SK-N-MC (cell line): ENCODE measurements at regions not wholly inside any gene's neighbourhood (a gene's known extent, or its start where the extent isn't known, plus 50 kb on each side); places are given as distances from the start of the nearest gene placed in this dataset.

ENCODE experiments used
- DNase-seq: peaks from one replicate; pipeline ENCODE4 v3.0.0-alpha.2; 2011; ENCODE audit warnings: low read depth, low spot score
- H3K27ac ChIP-seq: fragments of 200-600 bp; sonication (generic); 2 replicates; pipeline ENCODE4 v1.5.1; 2016; ENCODE audit warnings: mixed run types
- H3K36me3 ChIP-seq: fragments of 200-600 bp; sonication (generic); 2 replicates; pipeline ENCODE4 v1.6.1; 2017; ENCODE audit warnings: antibody characterized with exemption, low read length, mixed read lengths; ENCODE audit not compliant: insufficient read depth
- H3K4me3 ChIP-seq: fragments of 200-600 bp; sonication (generic); 2 replicates; pipeline ENCODE4 v1.5.1; 2016
- H3K9ac ChIP-seq: fragments of 200-600 bp; sonication (generic); 2 replicates; pipeline ENCODE4 v1.8.0; 2017; ENCODE audit warnings: mixed run types, mixed read lengths; ENCODE audit not compliant: insufficient read length
- H3K9me3 ChIP-seq: fragments of 200-600 bp; sonication (generic); 2 replicates; pipeline ENCODE4 v1.6.1; 2017; ENCODE audit warnings: low read depth, mild to moderate bottlenecking, antibody characterized with exemption, low read length, moderate library complexity, mixed read lengths
- EZH2 ChIP-seq: fragments of 200-600 bp; sonication (generic); IDR thresholded peaks from one replicate; pipeline ENCODE4 v1.6.1; 2017; ENCODE audit warnings: antibody characterized with exemption
- FOXP2 ChIP-seq: optimal IDR thresholded peaks from 2 replicates; pipeline ENCODE3; 2011; ENCODE audit warnings: mild to moderate bottlenecking, moderate library complexity; ENCODE audit not compliant: insufficient read depth; ENCODE audit errors: extremely low read length, control extremely low read depth
- POLR2AphosphoS5 ChIP-seq: IDR thresholded peaks from 2 replicates; pipeline ENCODE4 v1.6.1; 2012; ENCODE audit warnings: mild to moderate bottlenecking, low read depth, low read length, borderline replicate concordance

DNA sequence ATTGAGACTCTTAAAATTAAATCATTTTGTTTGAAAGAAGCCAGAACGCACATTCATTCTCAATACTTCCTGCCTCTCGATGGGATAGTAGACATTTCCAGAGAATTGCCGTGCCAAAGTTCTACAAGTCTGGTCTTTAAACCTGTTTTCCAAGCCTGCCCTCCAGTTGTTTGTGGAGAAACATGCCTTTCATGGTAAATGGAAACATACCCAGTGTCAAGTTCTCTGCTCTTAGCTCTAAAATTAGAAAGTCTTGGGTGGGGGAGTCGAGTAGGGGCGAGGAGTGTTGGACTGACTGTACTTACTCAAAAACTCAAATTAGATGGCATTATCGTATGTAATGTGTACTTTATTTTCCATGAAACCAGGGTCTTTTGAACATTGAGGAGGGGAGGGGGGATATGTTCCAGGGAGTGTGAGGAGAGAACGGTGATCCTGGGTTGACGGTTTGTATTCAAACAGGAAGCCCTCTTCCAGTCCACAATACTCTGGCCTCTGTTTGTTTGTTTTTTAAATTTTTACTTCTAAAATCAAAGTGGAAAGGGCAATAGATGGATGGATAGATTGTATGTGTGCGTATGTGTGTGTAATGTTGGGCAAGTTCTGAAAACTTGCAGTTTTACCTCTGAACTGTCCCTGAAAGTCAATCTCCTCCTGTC, 106.8 kb upstream of the ARMC2 start:
- H3K27ac ChIP-seq, result no peak overlapping the region

DNA sequence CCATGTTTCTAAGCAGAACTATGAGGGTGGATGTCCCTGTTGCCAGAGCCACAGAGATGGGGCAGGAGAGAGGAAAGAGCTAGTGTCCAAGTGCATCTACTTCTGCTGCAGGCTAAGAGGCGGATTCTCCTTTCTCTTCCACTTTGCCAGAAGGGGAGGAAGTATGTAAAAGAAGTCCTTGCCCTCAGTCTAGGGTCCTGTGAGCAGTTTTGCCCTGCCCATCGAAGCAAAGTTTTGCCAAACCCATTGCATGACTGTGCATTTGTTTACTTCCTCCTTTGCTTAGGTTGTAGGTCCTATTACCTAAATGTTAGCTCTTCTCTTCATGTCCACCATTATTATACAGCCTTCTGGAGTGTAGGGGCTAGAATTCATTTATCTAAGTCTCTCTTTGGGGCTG, 106.2 kb upstream of the ARMC2 start:
- Histone ChIP-seq H3K4me3 (no peak overlapping the region), H3K9me3 (no peaks in the 10 kb centered on the region), H3K36me3 (no peaks in the 10 kb centered on the region), H3K27ac (no peak overlapping the region), H3K9ac (no peak overlapping the region)
- TF ChIP-seq FOXP2, result no peak
- no peak for TF ChIP-seq EZH2
- no peak for TF ChIP-seq POLR2AphosphoS5
- no peak for DNase-seq

More for the DNA sequence above, 106.8 kb upstream of the ARMC2 start:
- Histone ChIP-seq H3K9me3 (no peaks in the 10 kb centered on the region), H3K4me3 (no peak overlapping the region), H3K9ac (no peak overlapping the region), H3K36me3 (no peaks in the 10 kb centered on the region)
- DNase-seq, result no peak
- no peak for TF ChIP-seq POLR2AphosphoS5
- no peak for TF ChIP-seq EZH2
- TF ChIP-seq FOXP2, result no peak

DNA sequence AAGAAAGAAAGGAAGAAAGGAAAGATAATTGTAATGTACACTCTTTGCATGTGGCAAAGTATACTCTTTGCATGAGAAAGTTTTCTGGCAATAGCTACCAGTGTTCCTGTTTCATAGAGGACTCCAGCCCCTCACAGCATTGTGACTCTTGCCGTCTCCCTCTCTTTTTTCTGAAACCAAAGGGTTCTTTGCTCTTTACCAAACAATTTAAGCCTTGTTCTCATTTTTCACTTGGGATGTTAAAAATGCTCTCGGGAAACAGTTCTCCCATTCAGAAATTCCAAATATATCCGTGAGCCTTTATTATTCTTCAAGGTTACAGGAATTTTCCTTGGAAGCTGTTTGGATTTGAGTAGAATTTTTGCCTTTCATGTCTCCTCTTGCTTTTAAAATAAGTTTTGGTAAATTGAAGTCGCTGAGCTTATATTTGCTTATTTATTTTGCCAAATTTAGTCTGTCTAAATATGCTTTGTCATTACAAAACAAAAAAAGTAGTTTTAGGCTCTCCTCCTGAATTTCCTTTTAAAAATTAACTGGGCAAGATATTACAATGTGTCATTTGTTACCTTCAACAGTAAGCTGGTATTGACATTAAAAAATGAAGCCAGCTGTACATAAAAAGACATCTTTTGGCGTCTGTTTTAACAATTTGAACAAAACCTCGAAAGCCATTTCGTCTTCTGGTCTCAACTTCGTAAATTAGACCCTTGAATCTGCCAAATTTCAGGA, 103.8 kb upstream of the ARMC2 start:
- no peak for DNase-seq
- Histone ChIP-seq H3K4me3 (no peak overlapping the region), H3K9me3 (no peaks in the 10 kb centered on the region), H3K9ac (no peak overlapping the region), H3K27ac (no peak overlapping the region), H3K36me3 (no peaks in the 10 kb centered on the region)
- no peak for TF ChIP-seq POLR2AphosphoS5
- TF ChIP-seq EZH2, result no peak
- TF ChIP-seq FOXP2, result no peak

DNA sequence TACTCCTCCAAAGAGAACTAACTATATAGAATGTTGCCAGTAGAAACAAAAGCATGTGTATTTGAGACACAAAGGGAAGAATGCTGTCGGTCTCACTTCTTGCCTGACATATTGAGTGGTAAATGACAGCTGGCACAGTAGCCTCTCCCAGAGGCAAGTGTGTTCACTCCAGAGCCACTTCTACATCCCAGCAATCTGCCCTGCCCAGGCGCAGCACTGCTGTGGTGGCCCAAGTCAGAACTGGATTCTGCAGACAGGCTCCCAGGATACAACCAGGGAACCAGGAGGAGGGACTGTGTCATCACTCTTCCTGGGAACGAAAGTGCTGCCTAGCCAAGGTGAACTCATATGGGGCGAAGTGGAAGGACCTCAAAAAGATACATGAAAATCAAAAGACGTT, 103.2 kb upstream of the ARMC2 start:
- no peak overlapping the region for H3K27ac ChIP-seq
- H3K9ac ChIP-seq, result no peak overlapping the region
- no peak for DNase-seq
- no peaks in the 10 kb centered on the region for H3K36me3 ChIP-seq
- TF ChIP-seq POLR2AphosphoS5, result no peak
- TF ChIP-seq FOXP2, result no peak
- TF ChIP-seq EZH2, result no peak
- no peak overlapping the region for H3K4me3 ChIP-seq
- no peaks in the 10 kb centered on the region for H3K9me3 ChIP-seq

DNA sequence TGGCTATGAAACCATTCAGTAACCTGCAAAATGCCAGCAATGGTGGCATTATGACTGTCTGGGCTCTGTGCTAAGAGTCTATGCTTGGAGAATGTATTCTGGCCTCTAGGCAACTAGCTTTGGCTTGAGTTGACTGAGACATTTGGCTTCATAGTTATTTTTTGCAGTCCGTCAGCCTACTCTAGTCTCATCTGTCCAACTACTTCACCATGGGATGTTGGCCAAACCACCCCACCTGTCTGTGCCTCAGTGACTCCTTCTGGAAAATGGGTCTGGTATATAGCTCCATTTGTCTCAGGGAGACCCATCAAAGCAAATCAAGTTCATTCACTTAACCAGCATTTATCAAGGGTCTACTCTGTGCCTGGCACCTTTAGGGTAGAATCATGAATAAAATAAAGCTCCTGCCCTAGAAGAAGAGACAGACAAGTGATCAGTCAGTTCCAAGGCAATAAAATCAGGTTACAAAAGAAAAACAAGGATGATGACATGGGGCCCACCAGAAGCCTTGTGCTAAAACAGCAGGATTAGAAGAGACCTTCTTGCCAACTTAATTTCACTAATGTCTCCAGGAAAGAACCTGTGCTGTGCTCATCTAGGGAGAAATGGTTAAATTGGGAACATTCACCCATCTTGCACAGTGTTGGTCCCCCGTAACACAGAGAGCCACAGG, 102.4 kb upstream of the ARMC2 start:
- DNase-seq, result no peak
- TF ChIP-seq EZH2, result no peak
- TF ChIP-seq POLR2AphosphoS5, result no peak
- TF ChIP-seq FOXP2, result no peak
- no peaks in the 10 kb centered on the region for H3K36me3 ChIP-seq
- H3K27ac ChIP-seq, result no peak overlapping the region
- H3K9me3 ChIP-seq, result no peaks in the 10 kb centered on the region
- H3K9ac ChIP-seq, result no peak overlapping the region
- no peak overlapping the region for H3K4me3 ChIP-seq

DNA sequence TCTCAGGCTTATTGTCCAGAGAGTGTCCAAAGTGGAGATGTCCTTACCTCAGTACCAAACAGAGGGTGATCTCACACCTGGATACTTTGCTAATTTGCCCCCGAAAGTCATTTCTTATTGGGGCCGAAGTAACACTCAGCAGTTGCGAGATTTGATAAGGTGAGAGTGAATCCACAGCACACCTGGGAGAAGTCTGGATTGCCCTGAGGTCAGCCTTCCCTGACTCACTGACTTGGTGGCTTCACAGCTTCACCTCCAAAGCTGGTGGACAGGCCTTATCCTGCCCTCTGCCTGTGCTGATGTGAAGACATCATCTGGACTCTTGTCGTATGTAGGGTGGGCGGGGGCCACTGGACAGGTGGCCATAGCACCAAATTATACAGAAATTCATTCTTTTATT, 101.9 kb upstream of the ARMC2 start:
- Histone ChIP-seq H3K27ac (no peak overlapping the region), H3K9me3 (no peaks in the 10 kb centered on the region), H3K9ac (no peak overlapping the region), H3K36me3 (no peaks in the 10 kb centered on the region), H3K4me3 (no peak overlapping the region)
- DNase-seq, result no peak
- TF ChIP-seq POLR2AphosphoS5, result no peak
- no peak for TF ChIP-seq FOXP2
- TF ChIP-seq EZH2, result no peak

DNA sequence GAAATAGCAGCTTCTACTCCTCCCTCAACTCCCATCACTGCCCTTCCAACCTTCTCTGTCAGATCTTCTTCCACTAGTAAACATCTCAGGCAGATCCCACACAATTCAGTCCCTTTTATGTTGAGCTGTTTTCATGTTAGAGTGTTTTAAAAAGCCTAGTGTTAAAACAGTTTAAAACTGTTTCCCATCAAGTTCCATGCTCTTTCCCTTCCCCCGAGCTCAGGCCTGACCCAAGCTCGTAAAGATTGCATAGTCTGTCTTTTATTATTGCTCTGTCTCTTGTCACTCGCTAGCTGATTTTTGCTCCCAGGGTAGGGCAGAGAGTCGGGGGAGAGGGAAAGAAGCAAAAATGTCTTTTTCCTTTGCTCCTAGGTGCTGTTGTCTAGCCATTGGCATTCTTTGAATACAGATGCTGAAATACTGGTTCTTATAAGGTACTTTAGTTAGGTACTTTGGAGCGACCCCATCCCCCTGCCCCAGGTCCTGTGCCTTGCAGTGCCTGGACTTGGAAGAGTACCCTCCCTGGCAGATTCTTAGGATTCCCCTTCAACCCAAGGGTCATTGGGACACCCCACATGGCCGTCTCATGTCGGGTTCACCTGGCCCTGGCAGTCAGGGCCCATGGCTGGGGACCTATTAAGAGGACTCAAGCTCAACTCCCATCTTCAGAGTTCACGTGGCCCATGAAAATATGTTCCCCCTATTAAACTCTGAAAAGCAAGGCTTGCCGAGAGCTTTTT, 101.2 kb upstream of the ARMC2 start:
- no peaks in the 10 kb centered on the region for H3K9me3 ChIP-seq
- no peak for DNase-seq
- H3K27ac ChIP-seq, result no peak overlapping the region
- no peaks in the 10 kb centered on the region for H3K36me3 ChIP-seq
- TF ChIP-seq FOXP2 (no peak), EZH2 (no peak), POLR2AphosphoS5 (no peak)
- no peak overlapping the region for H3K4me3 ChIP-seq
- H3K9ac ChIP-seq, result no peak overlapping the region

DNA sequence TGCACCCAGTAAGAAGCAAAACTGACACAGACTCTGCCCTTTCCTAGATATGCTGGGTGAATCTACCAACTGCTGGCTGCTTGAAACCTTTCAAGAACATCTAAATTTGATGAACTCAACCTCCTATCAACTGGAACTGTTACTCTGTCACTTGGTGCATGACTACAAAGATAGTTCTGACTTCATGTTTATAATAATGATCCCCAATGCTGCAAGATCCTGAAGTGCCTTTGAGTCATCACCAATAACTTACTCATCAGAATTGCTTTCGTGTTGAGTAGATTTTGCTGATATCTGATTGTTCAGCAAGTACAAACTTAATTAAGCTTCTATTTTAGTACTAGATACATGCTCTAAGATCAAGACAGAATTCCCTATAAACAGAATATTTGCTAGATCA, 100.2 kb upstream of the ARMC2 start:
- Histone ChIP-seq H3K9ac (no peak overlapping the region), H3K4me3 (no peak overlapping the region), H3K9me3 (no peaks in the 10 kb centered on the region), H3K27ac (no peak overlapping the region), H3K36me3 (no peaks in the 10 kb centered on the region)
- TF ChIP-seq FOXP2 (no peak), EZH2 (no peak), POLR2AphosphoS5 (no peak)
- DNase-seq, result no peak
